Heart left ventricle (tissue), 13 donors: ENCODE measurements at regions not wholly inside any gene's neighbourhood (a gene's known extent, or its start where the extent isn't known, plus 50 kb on each side); places are given as distances from the start of the nearest gene placed in this dataset.

Experiments
- POLR2A ChIP-seq, 2 donors: fragments of 450-650 bp; IDR thresholded peaks; one replicate each; pipeline ENCODE4 v1.6.1; 2017; ENCODE audit warnings: antibody characterized with exemption in 2 of 2, mild to moderate bottlenecking in 2 of 2, moderate library complexity in 2 of 2
- TF ChIP-seq, protein P1 (sequence below), 12 donors: fragments of 200-600 bp; sonication (generic) in 4 of 12; IDR thresholded peaks; one replicate each; pipeline versions ENCODE4 v1.5.0 to v1.8.0; 2018 to 2022; ENCODE audit warnings: antibody characterized with exemption in 12 of 12, mild to moderate bottlenecking in 5 of 12
- donor health status: ischemic (EF 13 %, LVEDD 7.1; RV severe dilation, severe dysfunction).
- donor health status: DM: no; HTN: yes; CAD: no.
- donor health status: DM: no; HTN: no; CAD: no.
- donor health status: ischemic (EF 25% LVEDD 6.9; RV normal size, moderate dysfunction).
- donor health status: ischemic (EF 25% LVEDD 5.7; RV mildly dilated, moderate dysfunction).
- donor health status: ischemic (EF 35%, LVEDD 5.7; RV mildly dilated, moderate dysfunction).
- donor health status: nonischemic (EF 11% LVEDD 7.7; RV severe dilation, severe dysfunction).
- donor health status: DM: yes; HTN: yes; CAD: no.
- donor health status: PGD.
- donor health status: ischemic (EF 29% LVEDD 5.4; RV normal size, mild dysfunction).
- donor health status: nonischemic (EF 23%, LVEDD 6.1; RV moderate dilation, normal function).

DNA sequence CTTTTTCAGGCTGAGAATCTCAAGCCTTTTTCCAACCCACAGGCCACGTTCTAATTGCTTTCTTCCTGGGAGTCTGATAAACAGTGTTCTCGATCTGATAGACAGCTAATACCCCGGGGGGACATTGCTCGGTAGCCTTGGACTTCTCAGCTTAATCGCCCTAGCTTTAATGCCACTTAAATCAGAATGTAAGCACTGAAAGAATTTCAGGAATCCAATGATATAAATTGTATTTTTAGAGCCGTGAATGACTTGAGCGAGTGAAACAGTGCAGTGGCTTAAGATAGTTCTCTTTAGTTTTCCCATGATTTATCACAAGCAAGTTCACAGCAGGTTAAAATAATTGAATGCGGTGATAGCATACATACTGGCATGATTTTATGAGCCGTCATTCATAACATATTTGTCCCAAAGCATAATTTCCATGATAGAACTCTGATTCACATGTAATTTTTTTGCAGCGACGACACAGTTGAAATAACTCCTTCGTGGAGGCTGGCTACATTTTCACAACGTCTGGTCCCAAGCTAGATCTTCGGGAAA is 116.1 kb upstream of the MYOCD start:
- no peak for TF ChIP-seq POLR2A (IDR thresholded peaks at IDR 0.05)
- TF ChIP-seq, protein P1, sequence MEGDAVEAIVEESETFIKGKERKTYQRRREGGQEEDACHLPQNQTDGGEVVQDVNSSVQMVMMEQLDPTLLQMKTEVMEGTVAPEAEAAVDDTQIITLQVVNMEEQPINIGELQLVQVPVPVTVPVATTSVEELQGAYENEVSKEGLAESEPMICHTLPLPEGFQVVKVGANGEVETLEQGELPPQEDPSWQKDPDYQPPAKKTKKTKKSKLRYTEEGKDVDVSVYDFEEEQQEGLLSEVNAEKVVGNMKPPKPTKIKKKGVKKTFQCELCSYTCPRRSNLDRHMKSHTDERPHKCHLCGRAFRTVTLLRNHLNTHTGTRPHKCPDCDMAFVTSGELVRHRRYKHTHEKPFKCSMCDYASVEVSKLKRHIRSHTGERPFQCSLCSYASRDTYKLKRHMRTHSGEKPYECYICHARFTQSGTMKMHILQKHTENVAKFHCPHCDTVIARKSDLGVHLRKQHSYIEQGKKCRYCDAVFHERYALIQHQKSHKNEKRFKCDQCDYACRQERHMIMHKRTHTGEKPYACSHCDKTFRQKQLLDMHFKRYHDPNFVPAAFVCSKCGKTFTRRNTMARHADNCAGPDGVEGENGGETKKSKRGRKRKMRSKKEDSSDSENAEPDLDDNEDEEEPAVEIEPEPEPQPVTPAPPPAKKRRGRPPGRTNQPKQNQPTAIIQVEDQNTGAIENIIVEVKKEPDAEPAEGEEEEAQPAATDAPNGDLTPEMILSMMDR (IDR thresholded peaks at IDR 0.05): no peak
